ENCODE measurements at regions not wholly inside any gene's neighbourhood (a gene's known extent, or its start where the extent isn't known, plus 50 kb on each side); places are given as distances from the start of the nearest gene placed in this dataset.
A peak's percentile ranks its signal among the peaks of the same experiment; 100 is the strongest.

DNA sequence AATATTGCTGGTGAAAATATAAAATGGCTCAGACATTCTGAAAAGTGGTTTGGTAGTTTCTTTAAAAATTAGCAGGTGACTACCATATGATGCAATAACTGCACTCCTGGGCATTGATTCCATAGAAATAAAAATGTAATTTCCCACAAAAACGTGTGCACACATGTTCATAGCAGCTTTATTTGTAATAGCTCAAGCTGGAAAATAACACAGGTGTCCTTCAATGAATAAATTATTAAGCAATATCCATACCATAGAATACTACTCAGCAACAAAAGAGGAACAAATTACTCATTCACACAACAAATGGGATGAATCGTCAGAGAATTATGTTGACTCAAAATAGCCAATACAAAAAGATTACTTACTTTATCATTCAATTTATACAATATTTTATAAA lies 893.7 kb upstream of the SLIT2 start:
- DNase-seq (ENCODE audit: low read depth): peak; percentile 95
- TF ChIP-seq, protein P1, sequence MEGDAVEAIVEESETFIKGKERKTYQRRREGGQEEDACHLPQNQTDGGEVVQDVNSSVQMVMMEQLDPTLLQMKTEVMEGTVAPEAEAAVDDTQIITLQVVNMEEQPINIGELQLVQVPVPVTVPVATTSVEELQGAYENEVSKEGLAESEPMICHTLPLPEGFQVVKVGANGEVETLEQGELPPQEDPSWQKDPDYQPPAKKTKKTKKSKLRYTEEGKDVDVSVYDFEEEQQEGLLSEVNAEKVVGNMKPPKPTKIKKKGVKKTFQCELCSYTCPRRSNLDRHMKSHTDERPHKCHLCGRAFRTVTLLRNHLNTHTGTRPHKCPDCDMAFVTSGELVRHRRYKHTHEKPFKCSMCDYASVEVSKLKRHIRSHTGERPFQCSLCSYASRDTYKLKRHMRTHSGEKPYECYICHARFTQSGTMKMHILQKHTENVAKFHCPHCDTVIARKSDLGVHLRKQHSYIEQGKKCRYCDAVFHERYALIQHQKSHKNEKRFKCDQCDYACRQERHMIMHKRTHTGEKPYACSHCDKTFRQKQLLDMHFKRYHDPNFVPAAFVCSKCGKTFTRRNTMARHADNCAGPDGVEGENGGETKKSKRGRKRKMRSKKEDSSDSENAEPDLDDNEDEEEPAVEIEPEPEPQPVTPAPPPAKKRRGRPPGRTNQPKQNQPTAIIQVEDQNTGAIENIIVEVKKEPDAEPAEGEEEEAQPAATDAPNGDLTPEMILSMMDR (IDR thresholded peaks at IDR 0.05; ENCODE audit: insufficient read depth, low read depth, low read length, missing control alignments): no peak
- H3K4me3 ChIP-seq (ENCODE audit: low read length): no peak overlapping the region

DNA sequence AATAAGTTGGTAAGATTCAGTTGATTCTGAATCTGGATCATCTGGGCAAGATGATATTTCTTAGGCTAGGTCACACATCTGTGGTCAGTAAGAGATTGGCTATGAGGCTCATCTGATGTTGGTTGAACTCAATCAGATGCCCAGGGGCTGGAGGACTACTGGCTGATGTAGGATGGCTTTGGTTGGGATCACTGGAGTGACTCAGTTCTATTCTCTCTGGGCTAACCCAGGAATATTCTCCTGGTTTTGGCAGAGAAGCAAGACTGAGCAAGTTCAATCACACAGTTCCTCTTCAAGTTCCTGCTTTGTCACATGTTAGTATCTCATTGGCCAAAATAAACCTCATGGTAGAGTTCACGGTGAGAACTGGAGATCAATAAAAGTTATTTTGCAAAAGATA lies 902.3 kb upstream of the SLIT2 start:
- peak; percentile 46 for DNase-seq (ENCODE audit: low read depth)
- TF ChIP-seq, protein P1 (IDR thresholded peaks at IDR 0.05; ENCODE audit: insufficient read depth, low read depth, low read length, missing control alignments): no peak
- no peak overlapping the region for H3K4me3 ChIP-seq (ENCODE audit: low read length)

DNA sequence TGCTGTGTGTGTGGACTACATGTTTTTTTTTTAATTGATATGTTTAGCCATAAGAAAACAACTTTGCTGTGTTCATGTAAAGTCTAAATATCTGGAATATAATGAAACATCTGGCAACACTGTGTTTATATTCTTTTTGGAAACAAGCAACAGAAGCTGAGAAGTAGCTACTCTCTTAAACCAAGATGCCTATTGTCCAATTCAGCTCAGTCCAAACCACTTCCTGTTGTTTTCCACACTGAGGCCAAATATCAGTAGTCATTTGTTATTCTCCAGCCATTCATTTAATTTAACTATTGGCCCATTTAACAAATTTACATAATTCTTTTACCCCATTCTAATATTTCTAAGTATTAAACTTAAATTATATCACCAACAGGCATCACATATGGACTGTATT lies 903.0 kb upstream of the SLIT2 start:
- TF ChIP-seq, protein P1 (IDR thresholded peaks at IDR 0.05; ENCODE audit: insufficient read depth, low read depth, low read length, missing control alignments): no peak
- H3K4me3 ChIP-seq (ENCODE audit: low read length): no peak overlapping the region
- no peak for DNase-seq (ENCODE audit: low read depth)

DNA sequence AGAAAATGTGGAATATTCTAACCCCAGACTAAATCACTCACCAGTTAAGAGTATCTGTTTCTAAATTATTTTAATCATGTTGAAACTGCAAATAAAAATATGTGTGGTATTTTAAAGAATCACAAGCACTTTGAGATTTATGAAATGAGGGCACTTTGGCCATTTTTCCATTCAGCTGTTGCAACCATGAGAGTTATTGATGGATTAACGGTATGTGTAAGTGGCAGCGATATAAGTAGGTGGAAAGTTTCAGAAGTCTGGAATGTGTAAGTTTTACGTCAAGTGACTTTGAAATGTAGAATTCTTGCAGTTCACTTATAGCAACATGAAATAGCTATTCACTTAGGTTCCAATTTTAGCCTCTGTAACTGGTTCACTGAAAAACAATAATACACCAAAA lies 905.1 kb upstream of the SLIT2 start:
- H3K4me3 ChIP-seq (ENCODE audit: low read length): no peak overlapping the region
- no peak for DNase-seq (ENCODE audit: low read depth)
- TF ChIP-seq, protein P1 (IDR thresholded peaks at IDR 0.05; ENCODE audit: insufficient read depth, low read depth, low read length, missing control alignments): no peak

DNA sequence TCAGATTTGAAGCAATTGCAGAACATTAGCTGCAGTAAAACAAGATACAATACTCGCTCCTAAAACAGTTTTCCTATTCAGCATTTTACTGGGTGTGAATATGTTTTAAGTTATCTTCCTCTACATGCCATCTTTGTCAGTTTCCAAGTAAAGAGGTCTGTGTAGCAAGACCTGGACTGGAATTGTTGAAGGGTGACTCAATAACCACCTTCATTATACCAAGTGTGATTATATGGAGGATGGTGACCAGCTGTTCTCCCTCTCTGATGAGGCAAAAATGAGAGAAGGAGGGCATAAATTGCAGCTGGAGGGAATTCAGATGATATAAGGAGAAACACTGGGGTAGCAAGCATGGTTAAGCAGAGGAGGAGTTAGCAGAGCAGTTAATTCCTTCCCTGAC lies 922.1 kb upstream of the SLIT2 start:
- peak; percentile 43 for DNase-seq (ENCODE audit: low read depth)
- H3K4me3 ChIP-seq (ENCODE audit: low read length): no peak overlapping the region
- TF ChIP-seq, protein P1 (IDR thresholded peaks at IDR 0.05; ENCODE audit: insufficient read depth, low read depth, low read length, missing control alignments): no peak

DNA sequence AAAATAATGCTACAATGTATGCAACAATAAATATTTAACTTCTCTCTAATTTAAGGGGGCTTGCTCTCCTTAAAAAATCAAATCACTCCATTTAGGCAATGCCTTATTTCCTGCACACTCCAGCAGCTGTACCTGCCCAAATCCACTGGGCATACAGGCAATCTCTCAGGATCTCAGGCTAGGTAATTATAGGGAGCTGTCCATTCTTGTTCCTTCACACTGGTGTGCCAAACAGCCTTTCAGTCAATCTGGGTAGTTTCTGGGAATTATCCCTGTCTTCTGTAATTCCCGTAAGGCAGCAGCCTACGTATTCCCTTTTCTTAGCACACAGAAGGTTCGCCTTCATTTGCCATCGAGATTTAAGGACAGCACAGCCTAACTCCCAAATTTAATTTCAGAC lies 922.6 kb upstream of the SLIT2 start:
- peak; percentile 19 for DNase-seq (ENCODE audit: low read depth)
- H3K4me3 ChIP-seq (ENCODE audit: low read length): no peak overlapping the region
- TF ChIP-seq, protein P1 (IDR thresholded peaks at IDR 0.05; ENCODE audit: insufficient read depth, low read depth, low read length, missing control alignments): no peak

DNA sequence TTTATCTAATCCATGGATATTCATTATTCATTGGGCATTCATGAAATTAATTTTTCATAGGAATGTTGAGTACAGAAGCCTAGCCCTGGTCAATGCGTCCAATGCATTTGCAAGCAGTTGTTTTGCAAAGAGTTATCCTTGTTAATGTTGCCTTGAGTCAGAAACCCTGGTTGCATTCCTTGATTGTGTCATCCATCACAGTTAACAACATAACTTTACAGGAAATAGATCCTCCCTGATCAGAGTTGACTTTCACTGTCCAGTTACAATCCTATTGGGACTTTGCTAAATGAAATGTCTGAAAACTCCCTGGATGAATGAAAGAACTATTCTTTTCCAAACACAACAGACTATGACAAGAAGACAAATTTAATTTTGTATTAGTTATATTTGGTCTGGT lies 924.3 kb upstream of the SLIT2 start:
- peak; percentile 47 for DNase-seq (ENCODE audit: low read depth)
- H3K4me3 ChIP-seq (ENCODE audit: low read length): no peak overlapping the region
- TF ChIP-seq, protein P1 (IDR thresholded peaks at IDR 0.05; ENCODE audit: insufficient read depth, low read depth, low read length, missing control alignments): no peak
